ENCODE measurements at regions not wholly inside any gene's neighbourhood (a gene's known extent, or its start where the extent isn't known, plus 50 kb on each side); places are given as distances from the start of the nearest gene placed in this dataset.

- no peaks in the 10 kb centered on the region for H3K9me1 ChIP-seq (replicated peaks; ENCODE audit: control insufficient read depth, extremely low read depth, insufficient read depth, low read length)
- TF ChIP-seq MYC (IDR thresholded peaks at IDR 0.05; ENCODE audit: low read depth, low read length) (no peak), FOS (IDR thresholded peaks at IDR 0.05; ENCODE audit: borderline replicate concordance, insufficient read depth, low read length) (no peak), POLR2A (IDR thresholded peaks at IDR 0.05; ENCODE audit: low read depth, low read length) (no peak), EZH2 (IDR thresholded peaks at IDR 0.05; ENCODE audit: borderline replicate concordance, low read depth, low read length, severe bottlenecking) (no peak), JUN (IDR thresholded peaks at IDR 0.05; ENCODE audit: borderline replicate concordance, insufficient read depth, insufficient read length, low read depth) (no peak), POLR2AphosphoS5 (IDR thresholded peaks at IDR 0.05; ENCODE audit: insufficient read depth, low read depth, low read length) (no peak), GATA2 (IDR thresholded peaks at IDR 0.05; ENCODE audit: insufficient read depth, insufficient read length, low read depth, low read length) (no peak)
- TF ChIP-seq, protein P1, sequence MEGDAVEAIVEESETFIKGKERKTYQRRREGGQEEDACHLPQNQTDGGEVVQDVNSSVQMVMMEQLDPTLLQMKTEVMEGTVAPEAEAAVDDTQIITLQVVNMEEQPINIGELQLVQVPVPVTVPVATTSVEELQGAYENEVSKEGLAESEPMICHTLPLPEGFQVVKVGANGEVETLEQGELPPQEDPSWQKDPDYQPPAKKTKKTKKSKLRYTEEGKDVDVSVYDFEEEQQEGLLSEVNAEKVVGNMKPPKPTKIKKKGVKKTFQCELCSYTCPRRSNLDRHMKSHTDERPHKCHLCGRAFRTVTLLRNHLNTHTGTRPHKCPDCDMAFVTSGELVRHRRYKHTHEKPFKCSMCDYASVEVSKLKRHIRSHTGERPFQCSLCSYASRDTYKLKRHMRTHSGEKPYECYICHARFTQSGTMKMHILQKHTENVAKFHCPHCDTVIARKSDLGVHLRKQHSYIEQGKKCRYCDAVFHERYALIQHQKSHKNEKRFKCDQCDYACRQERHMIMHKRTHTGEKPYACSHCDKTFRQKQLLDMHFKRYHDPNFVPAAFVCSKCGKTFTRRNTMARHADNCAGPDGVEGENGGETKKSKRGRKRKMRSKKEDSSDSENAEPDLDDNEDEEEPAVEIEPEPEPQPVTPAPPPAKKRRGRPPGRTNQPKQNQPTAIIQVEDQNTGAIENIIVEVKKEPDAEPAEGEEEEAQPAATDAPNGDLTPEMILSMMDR (IDR thresholded peaks at IDR 0.05; ENCODE audit: extremely low read depth in 1 of 2, insufficient read depth in 1 of 2, low read depth in 1 of 2, low read length in 2 of 2) = no peak
- TF ChIP-seq, protein P2, sequence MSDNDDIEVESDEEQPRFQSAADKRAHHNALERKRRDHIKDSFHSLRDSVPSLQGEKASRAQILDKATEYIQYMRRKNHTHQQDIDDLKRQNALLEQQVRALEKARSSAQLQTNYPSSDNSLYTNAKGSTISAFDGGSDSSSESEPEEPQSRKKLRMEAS (IDR thresholded peaks at IDR 0.05; ENCODE audit: insufficient read depth, insufficient read length) = no peak
- FAIRE-seq (no peak), DNase-seq (ENCODE audit: low read depth, low spot score) (no peak)
- no peak overlapping the region for H3K4me3 ChIP-seq (replicated peaks in 1 of 3; ENCODE audit: insufficient read depth in 1 of 3, low read depth in 1 of 3, low read length in 3 of 3)
- H3K79me2 ChIP-seq (ENCODE audit: control insufficient read depth, insufficient read depth, low read length) = no peaks in the 10 kb centered on the region
- no peak overlapping the region for H3K27ac ChIP-seq (ENCODE audit: insufficient read depth, low read depth, low read length)
- H3K9me3 ChIP-seq (replicated peaks; ENCODE audit: control insufficient read depth, insufficient read depth, low read length) = no peaks in the 10 kb centered on the region
- no peaks in the 10 kb centered on the region for H3K27me3 ChIP-seq (ENCODE audit: control insufficient read depth in 2 of 2, insufficient read depth in 2 of 2, low read length in 2 of 2)
- no peak overlapping the region for H2AFZ ChIP-seq (ENCODE audit: low read depth, low read length)
- peaks cover 13% of the 10 kb centered on the region for H3K4me1 ChIP-seq (ENCODE audit: control insufficient read depth, extremely low read depth, insufficient read depth, low read length)
- H4K20me1 ChIP-seq (replicated peaks; ENCODE audit: control insufficient read depth, extremely low read depth, insufficient read depth, low read length) = no peaks in the 10 kb centered on the region
- no peak overlapping the region for H3K9ac ChIP-seq (replicated peaks; ENCODE audit: extremely low read depth, insufficient read depth, low read length)
- POLR2A ChIA-PET = no interaction called here
- BruUV-seq (replicated peaks) = no TSS peak
- no peak overlapping the region for H3K4me2 ChIP-seq (ENCODE audit: insufficient read depth, low read length)
- no peaks in the 10 kb centered on the region for H3K36me3 ChIP-seq (ENCODE audit: control insufficient read depth in 2 of 2, extremely low read depth in 1 of 2, insufficient read depth in 2 of 2, low read length in 2 of 2)
- CTCF ChIA-PET = interaction anchor here (1.5 to 1.9 kb wide), 2 partner anchors 11 to 17 kb away, joined by 3 to 4 read pairs; no protein-coding TSS in a partner anchor
- dilution Hi-C loops (cut with MboI; ENCODE audit: extremely low pct_ligation_motif_present, low sequenced_read_pairs) (no loop called here), intact Hi-C loops (cut with micrococcal nuclease) (no loop called here)
These were observed 85.1 kb upstream of the NANOGP8 start for GRCh38 chr15:35170207-35170606.

Measured in endothelial cell of umbilical vein (primary cell).